H9 (cell line): ENCODE measurements at regions not wholly inside any gene's neighbourhood (a gene's known extent, or its start where the extent isn't known, plus 50 kb on each side); places are given as distances from the start of the nearest gene placed in this dataset.

Experiments used
- DNase-seq: peaks from one replicate; pipeline ENCODE4 v3.0.0-alpha.2; 2017
- H2AFZ ChIP-seq: one replicate; pipeline ENCODE4 v1.6.1; 2013; ENCODE audit warnings: mild to moderate bottlenecking, low read length, control low read depth, moderate library complexity
- H2AK5ac ChIP-seq: 2 replicates; pipeline ENCODE4 v1.6.1; 2013; ENCODE audit warnings: low read length, control low read depth, mixed read lengths; ENCODE audit not compliant: insufficient read length
- H2BK120ac ChIP-seq: one replicate; pipeline ENCODE4 v1.6.1; 2013; ENCODE audit warnings: low read depth, mild to moderate bottlenecking, low read length, control low read depth, inconsistent platforms; ENCODE audit not compliant: poor library complexity, severe bottlenecking
- H2BK12ac ChIP-seq: 2 replicates; pipeline ENCODE4 v1.6.1; 2013; ENCODE audit warnings: low read length, control low read depth, mixed read lengths, low read depth; ENCODE audit not compliant: insufficient read length
- H2BK15ac ChIP-seq: 2 replicates; pipeline ENCODE4 v1.6.1; 2013; ENCODE audit warnings: low read depth, low read length, control low read depth
- H2BK20ac ChIP-seq: one replicate; pipeline ENCODE4 v1.6.1; 2013; ENCODE audit warnings: low read depth, mild to moderate bottlenecking, low read length, control low read depth, inconsistent platforms; ENCODE audit not compliant: poor library complexity, severe bottlenecking
- H2BK5ac ChIP-seq: 2 replicates; pipeline ENCODE4 v1.6.1; 2013; ENCODE audit warnings: low read length, control low read depth, mixed read lengths; ENCODE audit not compliant: insufficient read length
- H3K14ac ChIP-seq: 2 replicates; pipeline ENCODE4 v1.6.1; 2013; ENCODE audit warnings: low read length, control low read depth; ENCODE audit not compliant: insufficient read depth
- H3K18ac ChIP-seq: 2 replicates; pipeline ENCODE4 v1.6.1; 2013; ENCODE audit warnings: low read depth, mild to moderate bottlenecking, mixed read lengths, low read length, control low read depth; ENCODE audit not compliant: insufficient read length
- H3K23ac ChIP-seq: 2 replicates; pipeline ENCODE4 v1.6.1; 2013; ENCODE audit warnings: low read length, control low read depth, mixed read lengths, low read depth; ENCODE audit not compliant: insufficient read length
- H3K23me2 ChIP-seq: 2 replicates; pipeline ENCODE4 v1.6.1; 2013; ENCODE audit warnings: low read depth, mild to moderate bottlenecking, mixed read lengths, low read length, control low read depth; ENCODE audit not compliant: insufficient read length, poor library complexity, severe bottlenecking
- H3K27ac ChIP-seq: 2 replicates; pipeline ENCODE4 v1.5.1; 2013; ENCODE audit warnings: low read length, control low read depth, mixed read lengths, low read depth; ENCODE audit not compliant: insufficient read length
- H3K27me3 ChIP-seq: 2 replicates; pipeline ENCODE4 v1.6.1; 2013; ENCODE audit warnings: low read length, control low read depth, inconsistent platforms; ENCODE audit not compliant: insufficient read depth
- H3K4ac ChIP-seq: 2 replicates; pipeline ENCODE4 v1.6.1; 2013; ENCODE audit warnings: low read depth, mild to moderate bottlenecking, control low read depth, inconsistent platforms, low read length, moderate library complexity
- H3K4me1 ChIP-seq: 2 replicates; pipeline ENCODE4 v1.6.1; 2013; ENCODE audit warnings: low read length, control low read depth, inconsistent platforms; ENCODE audit not compliant: insufficient read depth
- H3K4me2 ChIP-seq: 2 replicates; pipeline ENCODE4 v1.6.1; 2013; ENCODE audit warnings: low read length, control low read depth, mixed read lengths; ENCODE audit not compliant: insufficient read length, insufficient read depth
- H3K56ac ChIP-seq: 2 replicates; pipeline ENCODE4 v1.6.1; 2013; ENCODE audit warnings: low read depth, mild to moderate bottlenecking, mixed read lengths, low read length, control low read depth; ENCODE audit not compliant: insufficient read length
- H3K79me1 ChIP-seq: 2 replicates; pipeline ENCODE4 v1.6.1; 2013; ENCODE audit warnings: low read depth, mild to moderate bottlenecking, moderate library complexity, low read length, control low read depth, inconsistent platforms; ENCODE audit not compliant: insufficient read depth, poor library complexity, severe bottlenecking
- H3K79me2 ChIP-seq: 2 replicates; pipeline ENCODE4 v1.6.1; 2013; ENCODE audit warnings: low read length, control low read depth, inconsistent platforms; ENCODE audit not compliant: insufficient read depth
- H3K9ac ChIP-seq: 2 replicates; pipeline ENCODE4 v1.6.1; 2013; ENCODE audit warnings: low read length, control low read depth, mixed read lengths; ENCODE audit not compliant: insufficient read length; ENCODE audit errors: extremely low read depth
- H3K9me3 ChIP-seq: one replicate; pipeline ENCODE4 v1.6.1; 2013; ENCODE audit warnings: low read depth, low read length, inconsistent platforms; ENCODE audit not compliant: control insufficient read depth
- H3T11ph ChIP-seq: one replicate; pipeline ENCODE4 v1.6.1; 2013; ENCODE audit warnings: mild to moderate bottlenecking, low read length, control low read depth, inconsistent platforms
- H4K20me1 ChIP-seq: one replicate; pipeline ENCODE4 v1.6.1; 2013; ENCODE audit not compliant: control insufficient read depth, insufficient read length, insufficient read depth
- H4K5ac ChIP-seq: 2 replicates; pipeline ENCODE4 v1.6.1; 2013; ENCODE audit warnings: low read depth, mild to moderate bottlenecking, mixed read lengths, low read length, control low read depth; ENCODE audit not compliant: insufficient read length
- H4K8ac ChIP-seq: replicated peaks from 2 replicates; pipeline ENCODE4 v1.6.1; 2013; ENCODE audit warnings: low read length, control low read depth, mixed read lengths, low read depth; ENCODE audit not compliant: insufficient read length
- H4K91ac ChIP-seq: 2 replicates; pipeline ENCODE4 v1.6.1; 2013; ENCODE audit warnings: low read depth, mild to moderate bottlenecking, moderate library complexity, mixed read lengths, low read length, control low read depth; ENCODE audit not compliant: insufficient read length
- H3K27ac Mint-ChIP-seq, 3 experiments: 2 replicates in 2 of 3; 3 replicates in 1 of 3; pipeline ENCODE4 v1.8.0; 2020 to 2021; ENCODE audit warnings: mixed read lengths in 3 of 3, mild to moderate bottlenecking in 1 of 3, moderate library complexity in 1 of 3
- H3K27me3 Mint-ChIP-seq: 2 replicates; pipeline ENCODE4 v1.8.0; 2021; ENCODE audit warnings: low read depth, mild to moderate bottlenecking, moderate library complexity, mixed read lengths
- H3K36me3 Mint-ChIP-seq, 3 experiments: 2 replicates in 2 of 3; 3 replicates in 1 of 3; pipeline ENCODE4 v1.8.0; 2020 to 2021; ENCODE audit warnings: low read depth in 3 of 3, mixed read lengths in 3 of 3; ENCODE audit not compliant: insufficient read depth in 1 of 3
- H3K4me1 Mint-ChIP-seq, 2 experiments: 2 replicates each; pipeline ENCODE4 v1.8.0; 2020; ENCODE audit warnings: mixed read lengths in 2 of 2
- H3K4me3 Mint-ChIP-seq, 2 experiments: 2 replicates in 1 of 2; 3 replicates in 1 of 2; pipeline ENCODE4 v1.8.0; 2020 to 2021; ENCODE audit warnings: mild to moderate bottlenecking in 2 of 2, mixed read lengths in 2 of 2, moderate library complexity in 1 of 2
- H3K9me3 Mint-ChIP-seq, 2 experiments: 2 replicates in 1 of 2; 3 replicates in 1 of 2; pipeline ENCODE4 v1.8.0; 2020; ENCODE audit warnings: mild to moderate bottlenecking in 2 of 2, mixed read lengths in 2 of 2, moderate library complexity in 1 of 2
- CTCF ChIP-seq: fragments of 200-600 bp; sonication (generic); conservative IDR thresholded peaks from 3 replicates; pipeline ENCODE4 v1.8.0; 2021; ENCODE audit warnings: antibody characterized with exemption, mild to moderate bottlenecking
- WGBS: extraction: QIAGEN DNeasy Blood & Tissue Kit; methylation state at CpG from one replicate; pipeline ENCODE4 v1.1.7; 2013; ENCODE audit warnings: missing lambda C conversion rate, low lambda C conversion rate, mixed read lengths; ENCODE audit not compliant: insufficient read length; ENCODE audit errors: extremely low coverage; 5-methylcytosine and 5-hydroxymethylcytosine counted together

- no peak overlapping the region for H4K8ac ChIP-seq
- H3K9me3 Mint-ChIP-seq = no peaks in the 10 kb centered on the region
- no peak overlapping the region for H4K5ac ChIP-seq
- no peaks in the 10 kb centered on the region for H3K23me2 ChIP-seq
- no peak overlapping the region for H3K18ac ChIP-seq
- H4K91ac ChIP-seq = no peak overlapping the region
- H3K36me3 Mint-ChIP-seq = no peaks in the 10 kb centered on the region
- no peak overlapping the region for H2BK12ac ChIP-seq
- no peak overlapping the region for H3K4me3 Mint-ChIP-seq
- H2BK120ac ChIP-seq = no peak overlapping the region
- H3K14ac ChIP-seq = no peak overlapping the region
- H2BK20ac ChIP-seq = no peak overlapping the region
- no peak overlapping the region for H3K23ac ChIP-seq
- no peak overlapping the region for H2BK15ac ChIP-seq
- H3T11ph ChIP-seq = no peak overlapping the region
- no peak overlapping the region for H3K27ac Mint-ChIP-seq
- H3K4ac ChIP-seq = no peak overlapping the region
- H3K27me3 Mint-ChIP-seq = peaks cover 39% of the 10 kb centered on the region
- peaks cover 28 to 43% of the 10 kb centered on the region in 2 experiments for H3K4me1 Mint-ChIP-seq
- no peaks in the 10 kb centered on the region for H4K20me1 ChIP-seq
- H3K79me1 ChIP-seq = no peaks in the 10 kb centered on the region
- WGBS = no CpG with 5 or more reads among the region's 3 CpGs
- no peak for TF ChIP-seq CTCF
- no peaks in the 10 kb centered on the region for H3K79me2 ChIP-seq
- no peak for DNase-seq
- no peak overlapping the region for H3K4me2 ChIP-seq
- no peak overlapping the region for H2BK5ac ChIP-seq
- H3K27ac ChIP-seq = no peak overlapping the region
- no peak overlapping the region for H2AFZ ChIP-seq
- H3K27me3 ChIP-seq = no peaks in the 10 kb centered on the region
- no peaks in the 10 kb centered on the region for H3K9me3 ChIP-seq
- no peak overlapping the region for H3K56ac ChIP-seq
- H3K9ac ChIP-seq = no peak overlapping the region
- H3K4me1 ChIP-seq = no peaks in the 10 kb centered on the region
- no peak overlapping the region for H2AK5ac ChIP-seq
Measured at GRCh38 chr5:77908787-77909186, 132.6 kb upstream of the TBCA start.
